Esophagus muscularis mucosa (tissue), 4 donors: ENCODE measurements at regions not wholly inside any gene's neighbourhood (a gene's known extent, or its start where the extent isn't known, plus 50 kb on each side); places are given as distances from the start of the nearest gene placed in this dataset.

ENCODE experiments used
- DNase-seq: peaks from one replicate; pipeline ENCODE4 v3.0.0-alpha.2; 2017; ENCODE audit errors: extremely low spot score
- H3K27ac ChIP-seq, 4 donors: fragments of 200-600 bp; sonication (generic); replicated peaks in 1 of 4; 1 replicate in 3 of 4; 2 replicates in 1 of 4; pipeline ENCODE4 v1.5.1; 2016 to 2019; ENCODE audit warnings: mild to moderate bottlenecking in 1 of 4
- H3K27me3 ChIP-seq, 4 donors: fragments of 200-600 bp; sonication (generic); one replicate each; pipeline versions ENCODE4 v1.5.1 to v1.6.0; 2016 to 2019
- H3K36me3 ChIP-seq, 4 donors: fragments of 200-600 bp; sonication (generic); one replicate each; pipeline ENCODE4 v1.5.1; 2016 to 2019
- H3K4me1 ChIP-seq, 4 donors: fragments of 200-600 bp; sonication (generic); one replicate each; pipeline ENCODE4 v1.5.1; 2016 to 2019
- H3K4me3 ChIP-seq, 4 donors: fragments of 200-600 bp; sonication (generic); 1 replicate in 2 of 4; 2 replicates in 2 of 4; pipeline ENCODE4 v1.5.1; 2016 to 2019; ENCODE audit warnings: mild to moderate bottlenecking in 4 of 4, moderate library complexity in 1 of 4
- H3K9me3 ChIP-seq, 4 donors: fragments of 200-600 bp; sonication (generic); 1 replicate in 3 of 4; 2 replicates in 1 of 4; pipeline ENCODE4 v1.5.1; 2016 to 2019
- EP300 ChIP-seq: sonication (generic); formaldehyde crosslinking; IDR thresholded peaks from one replicate; pipeline ENCODE4 v1.6.1; 2017; ENCODE audit warnings: antibody characterized with exemption
- POLR2A ChIP-seq: fragments of 450-650 bp; IDR thresholded peaks from one replicate; pipeline ENCODE4 v1.6.1; 2017; ENCODE audit warnings: antibody characterized with exemption, moderate library complexity, mild to moderate bottlenecking, low read depth
- POLR2AphosphoS5 ChIP-seq, 2 donors: sonication (generic); formaldehyde crosslinking; IDR thresholded peaks; one replicate each; pipeline ENCODE4 v1.6.1; 2017; ENCODE audit warnings: antibody characterized with exemption in 2 of 2
- WGBS: methylation state at CpG from one replicate; pipeline ENCODE4 v1.1.5; 2018; 5-methylcytosine and 5-hydroxymethylcytosine counted together
- intact Hi-C: fragments of 100-400 bp; cut with DNase I; formaldehyde crosslinking; loops from one replicate; pipeline ENCODE4 v1.15.1; 2023
- TF ChIP-seq, protein P1 (sequence below), 3 experiments: fragments of 200-600 bp in 2 of 3; fragments of 450-650 bp in 1 of 3; sonication (generic) in 2 of 3; IDR thresholded peaks; one replicate each; pipeline ENCODE4 v1.5.1; 2017 to 2019; ENCODE audit warnings: antibody characterized with exemption in 3 of 3, mild to moderate bottlenecking in 2 of 3, moderate library complexity in 1 of 3

DNA sequence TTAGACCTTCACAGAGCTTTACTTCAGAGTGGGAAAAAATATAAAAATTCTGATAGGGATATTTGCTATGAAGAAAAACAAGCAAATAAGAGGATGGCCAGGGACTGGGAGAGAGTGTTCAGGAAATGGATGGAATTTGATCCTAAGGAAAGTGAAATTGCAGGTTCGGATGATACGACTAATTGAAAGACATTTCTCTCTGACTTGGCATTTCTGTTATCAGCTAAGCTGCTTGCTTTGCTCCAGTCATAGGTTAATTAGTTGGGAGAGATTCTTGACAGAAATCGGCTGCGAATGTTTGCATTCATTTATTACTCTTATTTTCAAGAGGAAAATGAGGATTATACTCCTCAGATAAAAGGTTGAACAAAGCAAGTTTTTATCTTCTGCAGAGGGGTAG lies 808.7 kb upstream of the NECTIN3 start:
- DNase-seq: no peak
- Histone ChIP-seq H3K36me3 (no peaks in the 10 kb centered on the region), H3K27ac (no peak overlapping the region), H3K9me3 (no peaks in the 10 kb centered on the region), H3K4me3 (no peak overlapping the region), H3K4me1 (no peaks in the 10 kb centered on the region), H3K27me3 (no peaks in the 10 kb centered on the region)
- intact Hi-C loops: no loop called here
- 74% methylated on average over 4 of the region's 4 CpGs for WGBS
- TF ChIP-seq, protein P1, sequence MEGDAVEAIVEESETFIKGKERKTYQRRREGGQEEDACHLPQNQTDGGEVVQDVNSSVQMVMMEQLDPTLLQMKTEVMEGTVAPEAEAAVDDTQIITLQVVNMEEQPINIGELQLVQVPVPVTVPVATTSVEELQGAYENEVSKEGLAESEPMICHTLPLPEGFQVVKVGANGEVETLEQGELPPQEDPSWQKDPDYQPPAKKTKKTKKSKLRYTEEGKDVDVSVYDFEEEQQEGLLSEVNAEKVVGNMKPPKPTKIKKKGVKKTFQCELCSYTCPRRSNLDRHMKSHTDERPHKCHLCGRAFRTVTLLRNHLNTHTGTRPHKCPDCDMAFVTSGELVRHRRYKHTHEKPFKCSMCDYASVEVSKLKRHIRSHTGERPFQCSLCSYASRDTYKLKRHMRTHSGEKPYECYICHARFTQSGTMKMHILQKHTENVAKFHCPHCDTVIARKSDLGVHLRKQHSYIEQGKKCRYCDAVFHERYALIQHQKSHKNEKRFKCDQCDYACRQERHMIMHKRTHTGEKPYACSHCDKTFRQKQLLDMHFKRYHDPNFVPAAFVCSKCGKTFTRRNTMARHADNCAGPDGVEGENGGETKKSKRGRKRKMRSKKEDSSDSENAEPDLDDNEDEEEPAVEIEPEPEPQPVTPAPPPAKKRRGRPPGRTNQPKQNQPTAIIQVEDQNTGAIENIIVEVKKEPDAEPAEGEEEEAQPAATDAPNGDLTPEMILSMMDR (IDR thresholded peaks at IDR 0.05): no peak
- TF ChIP-seq EP300 (no peak), POLR2A (no peak), POLR2AphosphoS5 (IDR thresholded peaks at IDR 0.05) (no peak)

DNA sequence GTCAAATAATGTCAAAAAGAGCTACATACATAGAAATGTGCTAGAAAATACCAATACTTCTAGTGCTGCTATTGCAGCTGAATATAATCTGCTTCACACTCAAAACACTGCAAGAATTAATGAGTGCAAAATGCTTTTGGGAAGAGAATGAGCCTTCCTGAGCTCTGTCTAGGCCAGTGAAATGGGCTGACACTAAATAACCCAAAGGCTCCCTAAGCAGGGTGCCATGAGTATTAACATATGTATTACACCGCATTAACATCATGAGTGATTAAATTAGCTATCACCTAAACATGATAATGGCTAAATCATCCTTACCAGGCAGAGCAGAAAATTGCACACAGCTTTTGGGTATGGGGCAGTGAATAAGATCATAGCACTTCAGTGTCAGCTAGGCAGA lies 806.3 kb upstream of the NECTIN3 start:
- Histone ChIP-seq H3K27ac (no peak overlapping the region), H3K27me3 (no peaks in the 10 kb centered on the region), H3K36me3 (no peaks in the 10 kb centered on the region), H3K4me1 (no peaks in the 10 kb centered on the region), H3K9me3 (no peaks in the 10 kb centered on the region), H3K4me3 (no peak overlapping the region)
- DNase-seq: no peak
- intact Hi-C loops: no loop called here
- WGBS: 82% methylated on average over 1 of the region's 1 CpG
- TF ChIP-seq, protein P1 (IDR thresholded peaks at IDR 0.05): no peak
- no peak for TF ChIP-seq POLR2AphosphoS5 (IDR thresholded peaks at IDR 0.05)
- TF ChIP-seq EP300: no peak
- TF ChIP-seq POLR2A: no peak

DNA sequence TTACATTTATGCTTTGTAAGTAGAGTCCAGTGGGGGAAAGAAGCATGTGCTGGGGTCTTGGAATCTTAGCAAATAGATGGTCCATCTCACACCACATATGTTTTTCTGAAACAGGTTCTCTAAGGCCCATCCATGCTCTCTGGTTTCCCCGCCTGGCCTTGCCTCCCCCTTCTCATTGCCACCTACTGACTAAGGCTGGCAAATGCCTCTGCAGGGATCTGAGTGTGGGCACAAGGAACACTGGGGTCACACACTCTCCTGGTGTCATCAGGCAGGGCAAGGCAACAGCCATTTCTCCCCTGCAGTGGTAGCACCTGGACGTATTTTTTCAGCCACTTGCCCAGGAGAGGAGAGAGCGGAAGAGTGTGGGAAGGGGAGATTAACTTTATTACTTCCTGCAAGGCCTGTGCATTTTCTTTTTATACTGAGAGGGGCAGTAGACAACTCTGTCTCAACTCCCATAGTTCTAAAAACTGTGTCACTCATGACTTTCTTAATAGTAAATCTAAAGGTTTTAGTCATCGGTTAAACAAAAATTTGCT lies 804.2 kb upstream of the NECTIN3 start:
- H3K27ac ChIP-seq: no peak overlapping the region
- no peaks in the 10 kb centered on the region for H3K9me3 ChIP-seq
- no peaks in the 10 kb centered on the region for H3K36me3 ChIP-seq
- intact Hi-C loops: no loop called here
- no peaks in the 10 kb centered on the region for H3K4me1 ChIP-seq
- DNase-seq: no peak
- H3K27me3 ChIP-seq: no peaks in the 10 kb centered on the region
- no peak overlapping the region for H3K4me3 ChIP-seq
- TF ChIP-seq POLR2A (no peak), EP300 (no peak), POLR2AphosphoS5 (IDR thresholded peaks at IDR 0.05) (no peak)
- TF ChIP-seq, protein P1 (IDR thresholded peaks at IDR 0.05): no peak
- WGBS: 89% methylated on average over 4 of the region's 4 CpGs

GRCh38 chr3:110272525-110272924 lies 799.1 kb upstream of the NECTIN3 start:
- Histone ChIP-seq H3K4me3 (no peak overlapping the region), H3K27me3 (no peaks in the 10 kb centered on the region), H3K27ac (no peak overlapping the region), H3K9me3 (no peaks in the 10 kb centered on the region), H3K4me1 (no peaks in the 10 kb centered on the region), H3K36me3 (no peaks in the 10 kb centered on the region)
- 84% methylated on average over 6 of the region's 6 CpGs for WGBS
- DNase-seq: no peak
- intact Hi-C loops: no loop called here
- no peak for TF ChIP-seq POLR2AphosphoS5 (IDR thresholded peaks at IDR 0.05)
- TF ChIP-seq EP300: no peak
- TF ChIP-seq, protein P1 (IDR thresholded peaks at IDR 0.05): no peak
- no peak for TF ChIP-seq POLR2A

DNA sequence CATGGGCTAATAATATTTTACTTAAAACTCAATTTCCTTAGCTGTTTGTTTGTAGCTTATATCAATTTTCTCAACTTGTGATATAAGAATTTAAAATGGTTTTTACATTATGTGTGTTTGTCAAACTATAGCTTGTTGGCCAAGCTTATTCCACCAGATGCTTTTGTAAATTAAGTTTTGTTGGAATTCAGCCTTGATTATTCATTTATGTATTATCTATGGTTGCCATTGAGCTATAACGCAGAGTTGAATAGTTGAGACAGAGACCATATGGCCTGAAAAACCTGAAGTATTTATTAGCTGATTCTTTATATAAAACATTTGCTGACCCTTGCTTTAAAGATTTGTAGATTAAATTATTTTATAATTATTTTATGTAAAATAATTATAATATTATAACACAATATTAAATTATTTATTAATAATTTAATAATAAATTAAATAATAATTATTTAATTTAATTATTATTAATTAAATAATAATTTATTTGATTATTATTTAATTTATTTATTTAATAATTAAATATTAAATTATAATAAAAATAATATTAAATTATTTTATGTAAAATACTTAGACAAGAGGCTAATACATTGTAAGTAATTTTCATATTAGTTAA lies 779.6 kb upstream of the NECTIN3 start:
- Histone ChIP-seq H3K4me3 (no peak overlapping the region), H3K36me3 (no peaks in the 10 kb centered on the region), H3K27ac (no peak overlapping the region), H3K4me1 (no peaks in the 10 kb centered on the region), H3K27me3 (no peaks in the 10 kb centered on the region), H3K9me3 (peaks cover 0 to 10% (median 3%) of the 10 kb centered on the region in 4 donors)
- intact Hi-C loops: no loop called here
- no peak for TF ChIP-seq POLR2A
- TF ChIP-seq POLR2AphosphoS5 (IDR thresholded peaks at IDR 0.05): no peak
- TF ChIP-seq, protein P1 (IDR thresholded peaks at IDR 0.05): no peak
- no peak for TF ChIP-seq EP300
- WGBS: 81% methylated on average over 1 of the region's 1 CpG
- no peak for DNase-seq
